ENCODE measurements at regions not wholly inside any gene's neighbourhood (a gene's known extent, or its start where the extent isn't known, plus 50 kb on each side); places are given as distances from the start of the nearest gene placed in this dataset.

GRCh38 chr9:119991797-119992196, 588.2 kb downstream of the CDK5RAP2 start:
- DNase-seq, result no peak

- peak; percentile 35 for DNase-seq
These were observed 593.3 kb downstream of the CDK5RAP2 start for GRCh38 chr9:119986713-119987112.

GRCh38 chr9:119986205-119986604, 593.8 kb downstream of the CDK5RAP2 start:
- peak; percentile 58 for DNase-seq

GRCh38 chr9:119974026-119974425, 604.8 kb upstream of the BRINP1 start:
- no peak for DNase-seq

- DNase-seq, result peak; percentile 61
These were observed 599.8 kb upstream of the BRINP1 start for GRCh38 chr9:119968836-119969707.

- no peak for DNase-seq
These were observed 598.8 kb upstream of the BRINP1 start for GRCh38 chr9:119967867-119968535.

- DNase-seq, result no peak
These were observed 594.6 kb upstream of the BRINP1 start for GRCh38 chr9:119963798-119964372.

GRCh38 chr9:119963258-119963797, 594.1 kb upstream of the BRINP1 start:
- no peak for DNase-seq

GRCh38 chr9:119961774-119962424, 592.7 kb upstream of the BRINP1 start:
- no peak for DNase-seq

GRCh38 chr9:119959846-119960545, 590.8 kb upstream of the BRINP1 start:
- no peak for DNase-seq

GRCh38 chr9:119956111-119956510, 586.9 kb upstream of the BRINP1 start:
- DNase-seq, result no peak

- no peak for DNase-seq
These were observed 586.0 kb upstream of the BRINP1 start for GRCh38 chr9:119955276-119955675.

- DNase-seq, result no peak
These were observed 582.4 kb upstream of the BRINP1 start for GRCh38 chr9:119951591-119951990.

GRCh38 chr9:119951090-119951489, 581.9 kb upstream of the BRINP1 start:
- no peak for DNase-seq

- DNase-seq, result no peak
These were observed 576.5 kb upstream of the BRINP1 start for GRCh38 chr9:119945686-119946085.

- DNase-seq, result no peak
These were observed 571.9 kb upstream of the BRINP1 start for GRCh38 chr9:119941091-119941490.

GRCh38 chr9:119938871-119939270, 569.6 kb upstream of the BRINP1 start:
- peak; percentile 87 for DNase-seq

- no peak for DNase-seq
These were observed 565.3 kb upstream of the BRINP1 start for GRCh38 chr9:119934497-119934896.

GRCh38 chr9:119933191-119933590, 564.0 kb upstream of the BRINP1 start:
- no peak for DNase-seq

- DNase-seq, result no peak
These were observed 555.5 kb upstream of the BRINP1 start for GRCh38 chr9:119924736-119925135.

GRCh38 chr9:119917175-119917574, 547.9 kb upstream of the BRINP1 start:
- DNase-seq, result no peak

- no peak for DNase-seq
These were observed 537.8 kb upstream of the BRINP1 start for GRCh38 chr9:119907056-119907455.

Measured in NCI-H1092 treated with DMSO at 0.1 percent for 48 hours (cell line).